ENCODE measurements at regions not wholly inside any gene's neighbourhood (a gene's known extent, or its start where the extent isn't known, plus 50 kb on each side); places are given as distances from the start of the nearest gene placed in this dataset.

DNA sequence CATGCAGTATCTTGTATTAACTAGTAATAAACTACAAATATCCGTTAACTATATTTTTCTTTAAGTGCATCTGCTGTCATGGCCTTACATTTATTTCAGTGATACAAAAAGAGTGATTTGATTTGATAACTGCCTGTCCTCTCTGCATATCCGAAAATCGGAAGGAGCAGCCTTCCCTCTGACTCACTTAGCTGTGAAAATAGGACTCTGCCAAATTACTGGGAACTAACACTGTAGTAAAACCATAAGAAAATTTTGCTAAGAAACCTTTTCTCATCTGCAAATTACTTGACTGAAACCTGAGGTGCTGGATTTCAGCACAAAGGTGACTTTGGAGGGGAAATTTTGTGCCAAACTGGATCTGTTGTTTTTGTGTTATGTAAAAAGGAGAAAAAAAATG lies 176.6 kb upstream of the MKLN1 start:
- Histone ChIP-seq H3K18ac (ENCODE audit: low read depth in 1 of 2, low read length in 2 of 2) (no peak overlapping the region), H3K27me3 (ENCODE audit: control insufficient read depth in 1 of 2, insufficient read depth in 1 of 2, low read length in 2 of 2) (no peaks in the 10 kb centered on the region), H2AK5ac (ENCODE audit: low read length, severe bottlenecking) (no peak overlapping the region), H3K27ac (ENCODE audit: low read length, poor library complexity, severe bottlenecking) (no peak overlapping the region), H2BK15ac (ENCODE audit: low read depth, poor library complexity, severe bottlenecking) (no peak overlapping the region), H2BK12ac (ENCODE audit: low read length in 2 of 2) (no peak overlapping the region), H4K8ac (ENCODE audit: low read length) (no peak overlapping the region), H3K4me2 (ENCODE audit: low read length, poor library complexity, severe bottlenecking) (no peak overlapping the region), H3K4me1 (ENCODE audit: control insufficient read depth, insufficient read depth, low read depth, low read length) (no peaks in the 10 kb centered on the region), H3K4ac (ENCODE audit: low read depth in 1 of 2, low read length in 2 of 2) (no peak overlapping the region), H3K14ac (ENCODE audit: low read length in 2 of 2) (no peak overlapping the region), H3K79me1 (replicated peaks; ENCODE audit: low read length, poor library complexity, severe bottlenecking) (no peaks in the 10 kb centered on the region), H3K36me3 (ENCODE audit: control insufficient read depth in 1 of 2, insufficient read depth in 2 of 2, low read depth in 1 of 2, low read length in 2 of 2) (no peaks in the 10 kb centered on the region), H2BK120ac (ENCODE audit: low read depth, low read length) (no peak overlapping the region), H3K9ac (ENCODE audit: low read length) (peak overlapping the region; percentile 64), H4K91ac (ENCODE audit: low read length) (no peak overlapping the region), H3K4me3 (ENCODE audit: insufficient read depth in 1 of 2, low read depth in 1 of 2, low read length in 2 of 2) (no peak overlapping the region), H3K23ac (ENCODE audit: low read length in 2 of 2) (no peak overlapping the region), H3K9me3 (ENCODE audit: control insufficient read depth, low read length) (no peaks in the 10 kb centered on the region), H2BK5ac (ENCODE audit: low read depth, low read length, poor library complexity, severe bottlenecking) (no peak overlapping the region), H2AFZ (ENCODE audit: low read depth, low read length) (no peak overlapping the region)
- 100% methylated on average over 2 of the region's 3 CpGs for WGBS
- DNase-seq, result no peak

DNA sequence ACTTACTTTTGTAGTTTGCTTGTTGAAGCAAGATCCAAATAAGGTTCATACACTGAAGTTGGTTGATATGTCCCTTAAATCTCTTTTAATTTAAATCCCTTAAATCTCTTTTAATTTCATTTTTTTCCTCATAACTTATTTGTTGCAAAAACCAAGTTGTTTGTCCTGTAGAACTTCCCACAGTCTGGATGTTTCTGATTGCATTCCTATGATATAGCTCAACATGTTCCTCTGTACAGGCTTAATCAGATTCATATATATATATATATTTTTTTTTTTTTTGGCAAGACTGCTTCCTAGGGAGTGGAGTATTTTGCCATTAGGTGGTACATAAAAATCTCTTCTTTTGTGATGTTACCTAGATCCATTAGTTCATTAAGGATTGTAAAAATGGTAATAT lies 174.9 kb upstream of the MKLN1 start:
- no peak overlapping the region for H3K23ac ChIP-seq (ENCODE audit: low read length in 2 of 2)
- H3K9me3 ChIP-seq (ENCODE audit: control insufficient read depth, low read length), result no peaks in the 10 kb centered on the region
- H3K14ac ChIP-seq (ENCODE audit: low read length in 2 of 2), result no peak overlapping the region
- H3K4me2 ChIP-seq (ENCODE audit: low read length, poor library complexity, severe bottlenecking), result no peak overlapping the region
- H3K27me3 ChIP-seq (ENCODE audit: control insufficient read depth in 1 of 2, insufficient read depth in 1 of 2, low read length in 2 of 2), result no peaks in the 10 kb centered on the region
- H3K79me1 ChIP-seq (replicated peaks; ENCODE audit: low read length, poor library complexity, severe bottlenecking), result no peaks in the 10 kb centered on the region
- H4K8ac ChIP-seq (ENCODE audit: low read length), result no peak overlapping the region
- no peak overlapping the region for H3K18ac ChIP-seq (ENCODE audit: low read depth in 1 of 2, low read length in 2 of 2)
- H3K4me3 ChIP-seq (ENCODE audit: insufficient read depth in 1 of 2, low read depth in 1 of 2, low read length in 2 of 2), result no peak overlapping the region
- H2BK120ac ChIP-seq (ENCODE audit: low read depth, low read length), result no peak overlapping the region
- H2AK5ac ChIP-seq (ENCODE audit: low read length, severe bottlenecking), result no peak overlapping the region
- H4K91ac ChIP-seq (ENCODE audit: low read length), result no peak overlapping the region
- H2BK12ac ChIP-seq (ENCODE audit: low read length in 2 of 2), result no peak overlapping the region
- H3K27ac ChIP-seq (ENCODE audit: low read length, poor library complexity, severe bottlenecking), result no peak overlapping the region
- no peaks in the 10 kb centered on the region for H3K36me3 ChIP-seq (ENCODE audit: control insufficient read depth in 1 of 2, insufficient read depth in 2 of 2, low read depth in 1 of 2, low read length in 2 of 2)
- peaks cover 2% of the 10 kb centered on the region for H3K4me1 ChIP-seq (ENCODE audit: control insufficient read depth, insufficient read depth, low read depth, low read length)
- H2AFZ ChIP-seq (ENCODE audit: low read depth, low read length), result no peak overlapping the region
- no peak overlapping the region for H2BK15ac ChIP-seq (ENCODE audit: low read depth, poor library complexity, severe bottlenecking)
- no peak overlapping the region for H3K4ac ChIP-seq (ENCODE audit: low read depth in 1 of 2, low read length in 2 of 2)
- H3K9ac ChIP-seq (ENCODE audit: low read length), result no peak overlapping the region
- H2BK5ac ChIP-seq (ENCODE audit: low read depth, low read length, poor library complexity, severe bottlenecking), result no peak overlapping the region
- no peak for DNase-seq

DNA sequence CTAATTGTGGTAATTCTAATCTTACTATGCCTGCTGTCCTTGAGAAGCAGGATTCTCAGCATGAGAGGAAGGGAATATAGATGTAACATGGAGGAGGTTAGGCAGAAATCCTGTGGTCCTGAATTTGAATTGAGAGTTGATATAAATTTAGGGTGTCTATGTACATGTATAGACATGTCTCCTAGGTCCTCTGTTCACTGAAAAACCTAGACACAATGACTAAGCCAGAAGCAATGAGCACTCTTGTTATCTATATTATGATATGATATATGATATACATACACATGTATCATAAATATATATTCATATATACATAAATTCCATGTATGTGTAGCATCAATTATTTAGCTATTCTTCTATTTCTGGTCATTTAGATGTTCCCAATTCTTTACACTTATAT lies 173.3 kb upstream of the MKLN1 start:
- H3K9me3 ChIP-seq (ENCODE audit: control insufficient read depth, low read length), result no peaks in the 10 kb centered on the region
- no peak overlapping the region for H2BK120ac ChIP-seq (ENCODE audit: low read depth, low read length)

DNA sequence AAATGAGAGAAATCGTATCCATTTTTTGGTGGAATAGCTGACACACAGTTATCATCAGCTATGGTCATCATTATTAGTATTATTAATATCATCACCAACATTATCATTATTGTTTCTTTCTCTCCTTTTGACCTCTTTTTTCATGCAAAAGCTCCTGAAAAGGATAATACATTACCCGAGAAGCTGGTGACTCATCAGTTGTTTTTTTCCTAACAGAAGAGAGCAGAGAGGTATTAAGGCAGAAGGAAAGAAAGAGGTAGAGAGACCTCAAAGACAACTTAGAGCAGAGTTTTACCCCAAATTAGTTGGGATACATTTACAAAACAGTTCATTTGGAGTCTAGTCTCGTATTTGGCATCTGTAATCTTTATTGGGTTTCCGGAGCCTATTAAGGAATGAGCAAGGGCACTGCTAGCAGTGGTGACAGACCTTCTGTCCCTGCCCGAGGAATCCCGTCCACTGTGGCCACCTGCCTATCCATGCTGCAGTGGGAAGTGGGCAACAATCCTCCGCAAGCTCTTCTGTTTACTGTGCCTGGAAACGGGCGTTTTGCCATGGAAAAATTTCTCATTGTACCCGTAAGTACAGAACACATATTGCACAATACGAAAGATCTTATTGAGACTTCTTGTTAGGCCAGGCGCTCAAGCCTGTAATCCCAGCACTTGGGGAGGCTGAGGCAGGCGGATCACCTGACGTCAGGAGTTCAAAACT lies 170.0 kb upstream of the MKLN1 start:
- H3K4me2 ChIP-seq (ENCODE audit: low read length, poor library complexity, severe bottlenecking), result no peak overlapping the region
- 86% methylated on average over 13 of the region's 14 CpGs for WGBS
- no peak overlapping the region for H4K91ac ChIP-seq (ENCODE audit: low read length)
- H2BK12ac ChIP-seq (ENCODE audit: low read length in 2 of 2), result no peak overlapping the region
- H3K18ac ChIP-seq (ENCODE audit: low read depth in 1 of 2, low read length in 2 of 2), result no peak overlapping the region
- H3K4ac ChIP-seq (ENCODE audit: low read depth in 1 of 2, low read length in 2 of 2), result no peak overlapping the region
- H2AFZ ChIP-seq (ENCODE audit: low read depth, low read length), result no peak overlapping the region
- no peaks in the 10 kb centered on the region for H3K27me3 ChIP-seq (ENCODE audit: control insufficient read depth in 1 of 2, insufficient read depth in 1 of 2, low read length in 2 of 2)
- peak overlapping the region; percentile 76 for H3K9ac ChIP-seq (ENCODE audit: low read length)
- H3K14ac ChIP-seq (ENCODE audit: low read length in 2 of 2), result no peak overlapping the region
- peak overlapping the region in 1 of 2 experiments; percentile 61 for H3K4me3 ChIP-seq (ENCODE audit: insufficient read depth in 1 of 2, low read depth in 1 of 2, low read length in 2 of 2)
- DNase-seq, result peak; percentile 35
- peak overlapping the region; percentile 35 for H4K8ac ChIP-seq (ENCODE audit: low read length)
- no peak overlapping the region for H3K23ac ChIP-seq (ENCODE audit: low read length in 2 of 2)
- H2BK15ac ChIP-seq (ENCODE audit: low read depth, poor library complexity, severe bottlenecking), result no peak overlapping the region
- H3K36me3 ChIP-seq (ENCODE audit: control insufficient read depth in 1 of 2, insufficient read depth in 2 of 2, low read depth in 1 of 2, low read length in 2 of 2), result no peaks in the 10 kb centered on the region
- no peak overlapping the region for H3K27ac ChIP-seq (ENCODE audit: low read length, poor library complexity, severe bottlenecking)
- no peaks in the 10 kb centered on the region for H3K9me3 ChIP-seq (ENCODE audit: control insufficient read depth, low read length)
- H2BK120ac ChIP-seq (ENCODE audit: low read depth, low read length), result no peak overlapping the region
- H3K4me1 ChIP-seq (ENCODE audit: control insufficient read depth, insufficient read depth, low read depth, low read length), result peaks cover 5% of the 10 kb centered on the region
- no peak overlapping the region for H2AK5ac ChIP-seq (ENCODE audit: low read length, severe bottlenecking)
- H2BK5ac ChIP-seq (ENCODE audit: low read depth, low read length, poor library complexity, severe bottlenecking), result no peak overlapping the region
- no peaks in the 10 kb centered on the region for H3K79me1 ChIP-seq (replicated peaks; ENCODE audit: low read length, poor library complexity, severe bottlenecking)

More for the DNA sequence above, 173.3 kb upstream of the MKLN1 start:
- H2BK15ac ChIP-seq (ENCODE audit: low read depth, poor library complexity, severe bottlenecking), result no peak overlapping the region
- no peak overlapping the region for H2AK5ac ChIP-seq (ENCODE audit: low read length, severe bottlenecking)
- no peak for DNase-seq
- H4K91ac ChIP-seq (ENCODE audit: low read length), result no peak overlapping the region
- no peak overlapping the region for H3K27ac ChIP-seq (ENCODE audit: low read length, poor library complexity, severe bottlenecking)
- H3K18ac ChIP-seq (ENCODE audit: low read depth in 1 of 2, low read length in 2 of 2), result no peak overlapping the region
- peaks cover 5% of the 10 kb centered on the region for H3K4me1 ChIP-seq (ENCODE audit: control insufficient read depth, insufficient read depth, low read depth, low read length)
- H3K14ac ChIP-seq (ENCODE audit: low read length in 2 of 2), result no peak overlapping the region
- H4K8ac ChIP-seq (ENCODE audit: low read length), result no peak overlapping the region
- H3K36me3 ChIP-seq (ENCODE audit: control insufficient read depth in 1 of 2, insufficient read depth in 2 of 2, low read depth in 1 of 2, low read length in 2 of 2), result no peaks in the 10 kb centered on the region
- no peak overlapping the region for H2BK5ac ChIP-seq (ENCODE audit: low read depth, low read length, poor library complexity, severe bottlenecking)
- no peaks in the 10 kb centered on the region for H3K27me3 ChIP-seq (ENCODE audit: control insufficient read depth in 1 of 2, insufficient read depth in 1 of 2, low read length in 2 of 2)
- H3K4me3 ChIP-seq (ENCODE audit: insufficient read depth in 1 of 2, low read depth in 1 of 2, low read length in 2 of 2), result no peak overlapping the region
- no peak overlapping the region for H3K4ac ChIP-seq (ENCODE audit: low read depth in 1 of 2, low read length in 2 of 2)
- no peak overlapping the region for H2AFZ ChIP-seq (ENCODE audit: low read depth, low read length)
- H3K79me1 ChIP-seq (replicated peaks; ENCODE audit: low read length, poor library complexity, severe bottlenecking), result no peaks in the 10 kb centered on the region
- no peak overlapping the region for H3K23ac ChIP-seq (ENCODE audit: low read length in 2 of 2)
- no peak overlapping the region for H2BK12ac ChIP-seq (ENCODE audit: low read length in 2 of 2)
- H3K4me2 ChIP-seq (ENCODE audit: low read length, poor library complexity, severe bottlenecking), result no peak overlapping the region
- H3K9ac ChIP-seq (ENCODE audit: low read length), result no peak overlapping the region

Data from mesenchymal stem cell (in vitro differentiated cells and primary cell).